Posterior cingulate gyrus (tissue), 11 donors: ENCODE measurements at regions not wholly inside any gene's neighbourhood (a gene's known extent, or its start where the extent isn't known, plus 50 kb on each side); places are given as distances from the start of the nearest gene placed in this dataset.
"Not testable (repeated sequence)": the region's sequence is repeated elsewhere in the genome, so short reads cannot be mapped to it uniquely, and the experiment has no call there.

Experiments
- DNase-seq, 10 donors: peaks; one replicate each; pipeline versions ENCODE4 v3.0.0 to v3.0.0-alpha.2; 2020 to 2021; ENCODE audit warnings: mixed read lengths in 3 of 10
- intact Hi-C: fragments of 100-400 bp; cut with DNase I; formaldehyde crosslinking; loops from one replicate; pipeline ENCODE4 v1.15.1; 2023

GRCh38 chr2:142827170-142827569 is 50.3 kb upstream of the KYNU start:
- intact Hi-C loops, result no loop called here
- peak in 1 of 10 donors; percentile 61 for DNase-seq

GRCh38 chr2:142825861-142826260 is 51.6 kb upstream of the KYNU start:
- no peak for DNase-seq
- intact Hi-C loops, result no loop called here

- intact Hi-C loops, result no loop called here
- DNase-seq, result no peak
These were observed 52.7 kb upstream of the KYNU start for GRCh38 chr2:142824756-142825155.

DNA sequence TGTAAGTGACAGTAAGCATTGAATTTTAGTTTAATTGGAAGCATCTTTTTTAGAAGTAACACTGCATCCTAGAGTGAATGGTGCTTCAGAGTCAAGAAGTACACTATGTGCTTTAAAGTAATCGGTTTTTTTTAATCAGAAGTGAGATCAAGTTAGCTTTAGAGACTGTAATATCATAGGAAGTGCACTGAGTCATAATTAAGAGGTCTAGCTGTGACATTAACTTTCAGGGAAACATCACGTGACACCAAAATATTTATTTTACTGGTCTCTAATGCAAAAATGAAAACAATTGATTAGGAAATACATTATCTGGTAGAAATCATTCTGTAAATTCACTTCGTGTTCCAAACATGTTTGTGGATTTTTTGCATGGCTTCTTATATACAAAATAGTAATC is 55.3 kb upstream of the KYNU start:
- no peak for DNase-seq
- intact Hi-C loops, result no loop called here

- intact Hi-C loops, result no loop called here
- no peak for DNase-seq
These were observed 58.1 kb upstream of the KYNU start for GRCh38 chr2:142819411-142819810.

GRCh38 chr2:142815375-142815774 is 62.1 kb upstream of the KYNU start:
- intact Hi-C loops, result no loop called here
- no peak for DNase-seq

DNA sequence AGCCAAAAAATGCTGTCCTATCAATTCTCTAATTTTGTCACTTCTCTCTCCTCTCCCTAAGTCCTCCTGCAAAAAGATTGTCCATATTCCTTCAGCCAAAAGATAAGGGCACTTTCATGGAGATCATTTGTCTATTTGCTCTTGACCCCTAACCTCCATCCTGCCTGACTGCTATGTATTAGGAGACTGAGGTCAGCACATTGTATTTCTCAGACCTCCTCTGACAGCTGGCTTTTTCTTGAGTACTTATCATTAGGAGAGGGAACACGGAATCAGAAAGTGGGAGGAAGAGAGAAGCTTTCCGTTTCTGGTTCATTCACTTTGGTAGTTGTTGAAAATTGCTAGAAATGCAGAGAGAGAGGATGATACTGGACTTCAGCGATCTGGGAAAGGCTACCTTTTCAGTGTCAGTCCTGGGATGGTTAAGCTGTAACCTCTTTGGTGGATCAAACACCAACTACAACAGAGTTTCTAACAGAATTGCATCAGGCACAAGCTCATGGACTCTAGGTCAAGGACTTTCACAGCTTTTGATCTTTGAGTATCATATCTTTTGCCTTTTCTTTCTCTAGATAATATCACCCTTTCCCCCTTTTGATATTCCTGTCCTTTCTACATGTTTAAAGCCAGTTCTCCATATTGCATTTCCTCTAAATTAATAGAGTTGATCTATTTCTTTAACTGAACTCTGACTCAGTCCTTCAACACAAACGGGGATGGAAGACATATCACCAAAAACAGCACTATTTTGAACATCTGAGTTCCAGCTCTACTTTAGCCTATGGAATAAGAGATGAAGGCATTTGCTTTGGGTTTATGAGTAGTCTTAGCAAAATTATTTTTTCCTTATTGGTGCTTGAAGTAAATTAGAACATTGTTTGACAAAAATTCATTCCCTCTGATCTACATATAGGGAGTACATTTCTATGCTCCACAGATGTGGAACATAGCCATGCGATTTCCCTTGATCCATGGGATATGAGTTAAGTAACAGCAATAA is 63.3 kb upstream of the KYNU start:
- intact Hi-C loops, result no loop called here
- DNase-seq, result no peak

- peak in 1 of 10 donors; percentile 34 for DNase-seq
- intact Hi-C loops, result not testable (repeated sequence)
These were observed 65.8 kb upstream of the KYNU start for GRCh38 chr2:142811644-142812043.

GRCh38 chr2:142805244-142805643 is 72.2 kb upstream of the KYNU start:
- no peak for DNase-seq
- intact Hi-C loops, result no loop called here

- no peak for DNase-seq
- intact Hi-C loops, result no loop called here
These were observed 74.3 kb upstream of the KYNU start for GRCh38 chr2:142803158-142803557.

DNA sequence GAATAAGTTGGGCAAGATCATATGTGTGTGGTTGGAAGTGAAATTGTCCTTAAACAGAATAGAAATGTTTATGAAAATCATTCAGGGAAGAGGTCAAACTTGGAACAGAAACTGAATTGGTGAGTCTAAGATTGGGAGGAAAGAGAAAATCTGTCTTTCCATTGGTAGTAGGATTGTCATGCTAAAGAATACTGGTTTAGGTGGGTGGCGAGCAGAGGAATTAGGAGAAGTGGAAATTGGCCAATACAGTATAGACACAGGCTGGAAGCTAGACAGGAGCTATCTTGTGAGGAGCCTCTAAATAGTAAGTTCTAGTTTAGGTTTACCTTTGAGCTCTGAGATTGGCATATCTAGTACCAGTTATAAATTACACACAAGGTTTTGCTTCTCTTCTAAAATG is 80.9 kb upstream of the KYNU start:
- intact Hi-C loops, result no loop called here
- no peak for DNase-seq

- intact Hi-C loops, result no loop called here
- DNase-seq, result no peak
These were observed 81.3 kb upstream of the KYNU start for GRCh38 chr2:142796161-142796560.

- DNase-seq, result no peak
- intact Hi-C loops, result no loop called here
These were observed 82.6 kb upstream of the KYNU start for GRCh38 chr2:142794850-142795249.

GRCh38 chr2:142792328-142792727 is 85.1 kb upstream of the KYNU start:
- intact Hi-C loops, DNase-seq: not testable (repeated sequence)

DNA sequence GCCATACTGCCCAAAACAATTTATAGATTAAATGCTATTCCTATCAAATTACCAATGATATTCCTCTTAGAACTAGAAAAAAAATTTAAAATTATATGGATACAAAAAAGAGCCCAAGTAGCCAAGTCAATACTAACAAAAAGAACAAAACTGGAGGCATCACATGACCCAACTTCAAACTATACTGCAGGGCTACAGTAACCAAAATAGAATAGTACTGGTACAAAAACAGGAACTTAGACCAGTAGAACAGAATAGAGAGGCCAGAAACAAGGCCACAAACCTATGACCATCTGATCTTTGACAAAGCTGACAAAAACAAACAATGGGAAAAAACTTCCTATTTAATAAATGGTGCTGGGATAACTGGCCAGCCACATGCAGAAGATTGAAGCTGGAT is 86.1 kb upstream of the KYNU start:
- intact Hi-C loops, result no loop called here
- DNase-seq, result no peak

DNA sequence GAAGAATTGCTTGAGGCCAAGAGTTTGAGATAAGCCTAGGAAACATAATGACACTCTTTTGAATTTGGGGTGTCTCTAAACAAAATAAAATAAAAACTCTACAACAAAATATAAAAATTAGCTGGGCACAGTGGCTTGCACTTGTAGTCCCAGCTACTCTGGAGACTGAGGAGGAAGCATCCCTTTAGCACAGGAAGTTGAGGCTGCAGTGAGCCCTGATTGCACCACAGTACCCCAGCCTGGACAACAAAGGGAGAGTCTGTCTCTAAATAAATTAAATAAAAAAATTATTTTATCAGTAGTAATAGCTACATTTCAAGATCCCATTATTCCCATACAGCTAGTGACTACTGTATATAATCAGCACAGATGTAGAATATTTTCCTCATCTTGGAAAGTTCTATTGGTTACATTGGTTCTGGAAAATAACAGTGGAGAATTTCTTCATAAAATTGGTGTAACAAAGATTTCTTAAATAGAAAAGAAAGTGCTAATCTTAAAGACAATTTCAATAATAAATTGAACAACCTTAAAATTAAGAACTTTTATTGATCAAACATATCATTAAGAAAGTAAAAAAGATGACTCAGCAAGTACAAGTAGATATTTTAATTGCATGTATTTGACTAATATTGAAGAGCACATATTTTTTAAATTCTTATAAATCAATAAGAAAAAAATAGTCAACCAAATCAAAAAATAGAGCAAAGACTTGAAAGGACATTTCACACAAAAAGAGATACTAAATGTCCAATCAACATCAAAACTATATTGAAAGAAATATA is 90.4 kb upstream of the KYNU start:
- intact Hi-C loops, result no loop called here

GRCh38 chr2:142782942-142783443 is 94.5 kb upstream of the KYNU start:
- DNase-seq, result no peak
- intact Hi-C loops, result no loop called here

More for the DNA sequence above, 90.4 kb upstream of the KYNU start:
- DNase-seq, result no peak

DNA sequence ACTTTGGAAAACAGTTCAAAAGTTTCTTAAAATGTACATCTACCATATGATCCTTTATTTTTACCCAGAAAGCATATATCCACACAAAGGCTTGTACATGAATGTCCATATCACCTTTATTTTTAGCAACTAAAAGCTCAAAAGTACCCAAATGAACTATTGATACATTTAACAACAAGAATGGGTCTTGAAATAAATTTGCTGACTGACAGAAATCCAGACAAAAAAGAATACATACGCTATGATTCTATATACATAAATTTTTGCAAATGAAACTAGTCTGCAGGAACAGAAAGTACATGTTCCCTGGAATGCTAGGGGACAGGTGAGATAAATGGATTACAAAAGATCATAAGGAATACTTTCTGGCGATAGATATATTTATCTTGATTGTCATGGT is 96.3 kb upstream of the KYNU start:
- intact Hi-C loops, result no loop called here
- DNase-seq, result no peak

- intact Hi-C loops, result no loop called here
These were observed 99.2 kb upstream of the KYNU start for GRCh38 chr2:142778289-142778688.

GRCh38 chr2:142777742-142778141 is 99.7 kb upstream of the KYNU start:
- intact Hi-C loops, result no loop called here
- DNase-seq, result no peak

More at GRCh38 chr2:142778289-142778688, 99.2 kb upstream of the KYNU start:
- no peak for DNase-seq

- intact Hi-C loops, result no loop called here
These were observed 107.7 kb upstream of the KYNU start for GRCh38 chr2:142769761-142770160.

More at GRCh38 chr2:142769761-142770160, 107.7 kb upstream of the KYNU start:
- DNase-seq, result no peak
